Activated naive CD4-positive, alpha-beta T cell treated with anti-CD3 and anti-CD28 coated beads, Interleukin-2, amount 50 U/mL, for 72 hours (primary cell): ENCODE measurements at regions not wholly inside any gene's neighbourhood (a gene's known extent, or its start where the extent isn't known, plus 50 kb on each side); places are given as distances from the start of the nearest gene placed in this dataset.
A peak's percentile ranks its signal among the peaks of the same experiment; 100 is the strongest.
"Not testable (repeated sequence)": the region's sequence is repeated elsewhere in the genome, so short reads cannot be mapped to it uniquely, and the experiment has no call there.

Source experiments
- ATAC-seq, 2 donors: fragments of 150-1000 bp; cut with Tn5 transposase; 2 replicates each; pipeline ENCODE4 v1.10.0; 2021; ENCODE audit warnings: mild to moderate bottlenecking in 2 of 2, moderate library complexity in 2 of 2
- DNase-seq, 2 donors: peaks; one replicate each; pipeline ENCODE4 v3.0.0; 2021 to 2022; ENCODE audit warnings: low spot score in 2 of 2
- H3K27ac Mint-ChIP-seq, 2 donors: one replicate each; pipeline ENCODE4 v1.8.0; 2022; ENCODE audit warnings: mild to moderate bottlenecking in 2 of 2, mixed read lengths in 2 of 2
- H3K36me3 Mint-ChIP-seq, 2 donors: one replicate each; pipeline ENCODE4 v1.8.0; 2022; ENCODE audit warnings: mixed read lengths in 2 of 2
- H3K9me3 Mint-ChIP-seq, 2 donors: one replicate each; pipeline ENCODE4 v1.8.0; 2022; ENCODE audit warnings: mixed read lengths in 2 of 2

DNA sequence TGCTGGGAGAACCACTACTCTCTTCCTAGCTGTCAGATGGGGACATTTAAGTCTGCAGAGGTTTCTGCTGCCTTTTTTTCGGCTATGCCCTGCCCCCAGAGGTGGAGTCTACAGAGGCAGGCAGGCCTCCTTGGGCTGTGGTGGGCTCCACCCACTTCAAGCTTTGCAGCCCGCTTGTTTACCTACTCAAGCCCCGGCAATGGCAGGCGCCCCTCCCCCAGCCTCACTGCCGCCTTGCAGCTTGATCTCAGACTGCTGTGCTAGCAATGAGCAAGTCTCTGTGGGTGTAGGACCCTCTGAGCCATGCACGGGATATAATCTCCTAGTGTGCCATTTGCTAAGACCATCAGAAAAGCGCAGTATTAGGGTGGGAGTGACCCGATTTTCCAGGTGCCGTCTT is 195.2 kb upstream of the AFF2 start:
- not testable (repeated sequence) for DNase-seq, ATAC-seq, H3K9me3 Mint-ChIP-seq, H3K36me3 Mint-ChIP-seq, H3K27ac Mint-ChIP-seq

DNA sequence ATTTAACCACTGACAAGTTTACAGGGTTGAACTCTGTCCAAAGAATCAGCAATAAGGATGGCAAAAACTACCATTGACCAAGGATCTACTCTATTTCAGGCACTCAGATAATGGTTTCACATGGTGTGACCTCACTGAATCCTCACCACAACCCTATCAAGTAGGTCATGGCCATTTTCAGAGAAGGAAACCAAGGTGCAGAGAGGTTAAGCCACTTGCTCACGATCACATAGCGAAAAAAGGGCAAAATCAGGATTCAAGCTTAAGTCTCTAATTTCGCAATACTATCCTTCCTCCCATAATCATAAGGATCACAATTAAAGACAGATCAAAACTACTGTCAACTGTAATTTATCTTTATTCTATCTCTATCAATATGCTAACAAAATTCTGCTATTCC is 191.0 kb upstream of the AFF2 start:
- ATAC-seq (no peak), DNase-seq (no peak)
- Mint-ChIP-seq H3K9me3 (no peaks in the 10 kb centered on the region), H3K27ac (no peak overlapping the region), H3K36me3 (peaks cover 0 to 6% of the 10 kb centered on the region in 2 donors)

DNA sequence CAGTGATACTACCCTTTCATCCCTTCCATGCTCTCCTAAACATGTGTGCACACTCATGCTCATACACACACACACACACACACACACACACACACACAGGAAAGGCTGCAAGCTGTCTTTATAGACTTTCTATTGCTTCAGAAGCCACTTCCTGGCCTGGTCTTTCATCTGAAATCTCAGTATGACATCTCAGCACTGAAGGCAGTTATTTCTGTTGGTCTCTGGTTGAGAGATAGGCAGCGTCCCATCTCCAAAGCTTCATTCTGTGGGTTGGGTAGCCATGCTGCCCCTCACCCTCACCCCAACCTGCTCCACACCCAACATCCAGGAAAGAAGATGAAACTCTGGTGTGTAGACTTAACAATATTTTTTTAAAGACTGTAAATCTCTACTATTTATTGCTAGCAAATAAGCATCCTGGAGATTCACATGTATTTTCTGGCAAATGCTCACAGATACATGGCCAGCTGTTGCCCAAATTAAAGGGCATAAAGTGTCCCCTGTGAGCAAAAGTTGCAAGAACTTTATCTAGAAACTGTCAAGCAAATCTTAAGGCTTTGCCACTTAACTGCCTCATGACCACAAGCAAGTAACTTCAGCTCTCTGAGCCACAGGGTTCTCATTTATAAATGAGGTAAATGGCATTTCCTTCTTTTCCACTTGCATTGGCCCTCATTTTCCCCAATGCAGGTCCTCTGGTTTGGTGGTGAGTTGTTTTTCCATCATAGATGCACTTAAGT is 189.8 kb upstream of the AFF2 start:
- no peaks in the 10 kb centered on the region for H3K9me3 Mint-ChIP-seq
- H3K36me3 Mint-ChIP-seq = peaks cover 0 to 6% of the 10 kb centered on the region in 2 donors
- no peak overlapping the region for H3K27ac Mint-ChIP-seq
- DNase-seq (peak in 1 of 2 donors; percentile 40), ATAC-seq (peak; percentile 87 to 93)

DNA sequence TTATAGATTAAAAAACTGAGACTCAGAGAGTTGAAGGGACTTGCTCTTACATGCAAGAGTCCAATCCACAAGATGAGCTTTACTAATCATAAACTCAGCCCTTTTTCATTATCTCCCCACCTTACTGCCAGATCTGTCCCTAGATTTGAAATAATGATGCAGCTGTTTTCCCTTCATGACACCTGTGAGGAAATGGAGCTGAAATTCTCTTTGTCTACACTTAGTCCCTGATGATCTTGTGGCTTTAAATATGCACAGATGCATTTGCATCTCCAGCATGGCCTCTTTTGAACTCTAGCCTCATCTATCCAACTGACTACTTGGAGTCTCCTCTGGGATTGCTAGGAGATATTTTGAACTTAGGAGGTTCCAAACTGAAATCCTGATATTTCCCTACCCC is 188.9 kb upstream of the AFF2 start:
- Mint-ChIP-seq H3K27ac (no peak overlapping the region), H3K9me3 (no peaks in the 10 kb centered on the region), H3K36me3 (peaks cover 0 to 6% of the 10 kb centered on the region in 2 donors)
- ATAC-seq = no peak
- no peak for DNase-seq

DNA sequence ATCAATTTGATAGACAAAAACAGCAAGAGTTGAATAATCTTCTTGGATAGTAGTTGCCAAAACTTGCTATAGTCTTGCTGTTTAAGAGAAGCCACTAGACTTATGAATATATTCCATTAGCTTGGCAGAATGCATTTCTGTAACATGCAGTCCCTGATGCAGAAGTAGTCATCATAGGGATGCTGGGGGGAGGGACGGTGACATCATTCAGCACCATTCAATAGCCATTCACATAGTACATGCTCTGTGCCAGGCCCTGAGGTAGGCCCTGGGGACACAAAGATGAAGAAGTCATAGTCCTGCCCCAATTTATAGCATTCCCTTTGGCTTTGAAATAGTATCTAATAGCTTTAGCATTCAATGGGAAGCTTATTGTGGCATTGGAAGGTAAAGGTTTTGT is 185.5 kb upstream of the AFF2 start:
- Mint-ChIP-seq H3K9me3 (no peaks in the 10 kb centered on the region), H3K27ac (no peak overlapping the region), H3K36me3 (peaks cover 0 to 6% of the 10 kb centered on the region in 2 donors)
- ATAC-seq = no peak
- no peak for DNase-seq

DNA sequence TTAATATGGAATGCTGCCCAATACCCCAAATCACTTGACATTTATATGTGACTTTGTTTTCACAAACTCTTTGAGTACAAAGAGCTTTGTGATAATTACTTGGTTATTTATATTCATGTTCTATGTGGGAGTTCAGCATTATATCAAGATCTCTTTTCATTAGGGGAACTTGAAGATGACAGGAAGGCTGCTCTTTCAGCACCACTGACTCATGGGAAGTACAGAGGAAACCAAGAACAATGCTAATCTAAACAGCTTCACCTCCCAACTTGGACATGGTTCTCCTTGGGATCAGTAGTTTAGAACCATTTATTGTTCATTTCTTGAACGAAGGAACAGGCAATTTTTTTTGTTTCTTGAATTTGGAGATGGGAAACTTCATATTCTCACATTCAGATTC is 184.0 kb upstream of the AFF2 start:
- no peak for ATAC-seq
- H3K27ac Mint-ChIP-seq = no peak overlapping the region
- no peak for DNase-seq
- no peaks in the 10 kb centered on the region for H3K9me3 Mint-ChIP-seq
- peaks cover 0 to 6% of the 10 kb centered on the region in 2 donors for H3K36me3 Mint-ChIP-seq

DNA sequence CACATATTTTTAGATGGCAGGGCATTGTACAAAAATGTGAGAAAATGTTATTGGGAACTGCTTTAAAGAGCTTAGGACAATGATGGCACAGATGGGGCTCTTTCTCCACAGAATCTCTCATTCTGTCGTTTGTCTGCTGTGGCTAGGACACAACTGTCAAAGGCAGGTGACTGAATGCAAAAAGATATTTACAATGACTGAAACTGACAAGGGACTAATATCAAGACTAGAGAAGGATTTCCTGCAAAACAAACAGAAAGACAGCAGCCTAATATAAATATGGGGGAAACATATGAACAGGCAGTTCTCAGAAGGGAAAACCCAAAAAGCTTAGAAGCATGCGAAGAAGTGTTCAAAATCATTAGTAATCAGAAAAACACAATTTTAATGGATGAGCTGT is 177.5 kb upstream of the AFF2 start:
- DNase-seq = no peak
- Mint-ChIP-seq H3K27ac (no peak overlapping the region), H3K9me3 (no peaks in the 10 kb centered on the region), H3K36me3 (no peaks in the 10 kb centered on the region)
- ATAC-seq = no peak

DNA sequence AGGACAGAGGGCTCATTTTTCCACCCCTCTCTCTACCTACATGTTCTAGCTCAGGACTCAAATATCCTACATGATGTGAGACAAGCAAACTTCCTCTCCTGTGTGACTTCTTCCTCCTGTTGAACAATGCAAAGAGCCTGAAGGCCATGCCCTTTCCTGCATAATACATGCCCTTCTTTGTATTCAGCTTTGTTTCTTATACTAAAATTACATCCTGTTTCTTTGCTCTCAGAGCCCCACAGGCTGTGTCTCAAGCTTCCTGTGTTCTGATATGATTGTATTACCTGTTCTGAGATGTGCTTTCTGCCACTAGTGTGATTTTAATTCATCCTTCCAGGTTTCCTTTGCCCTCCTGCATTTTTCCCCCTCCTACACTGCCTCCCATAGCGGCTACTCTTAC is 166.4 kb upstream of the AFF2 start:
- no peaks in the 10 kb centered on the region for H3K36me3 Mint-ChIP-seq
- DNase-seq (no peak), ATAC-seq (peak; percentile 39 to 57)

DNA sequence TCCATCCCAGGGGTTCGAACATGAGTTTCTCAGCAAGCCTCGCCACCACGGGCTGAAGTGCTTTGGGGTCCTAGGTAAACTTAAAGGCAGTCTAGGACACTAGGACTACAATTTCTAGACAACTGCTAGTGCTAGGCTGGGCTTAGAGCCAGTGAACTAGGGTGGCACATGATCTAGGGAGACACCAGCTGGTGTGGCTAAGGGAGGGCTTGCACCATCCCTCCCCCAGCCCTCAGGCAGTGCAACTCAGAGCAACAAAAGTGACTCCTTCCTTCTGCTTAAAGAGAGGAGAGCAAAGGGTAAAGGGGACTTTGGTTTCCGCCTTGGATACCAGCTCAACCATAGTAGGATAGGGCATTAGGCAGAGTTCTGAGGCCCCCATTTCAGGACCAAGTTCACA is 162.5 kb upstream of the AFF2 start:
- Mint-ChIP-seq H3K9me3 (peaks cover 3 to 5% of the 10 kb centered on the region in 2 donors), H3K27ac (no peak overlapping the region), H3K36me3 (no peaks in the 10 kb centered on the region)
- DNase-seq = no peak
- no peak for ATAC-seq

More for the DNA sequence above, 166.4 kb upstream of the AFF2 start:
- Mint-ChIP-seq H3K9me3 (no peaks in the 10 kb centered on the region), H3K27ac (peak overlapping the region in 1 of 2 donors; percentile 35)

DNA sequence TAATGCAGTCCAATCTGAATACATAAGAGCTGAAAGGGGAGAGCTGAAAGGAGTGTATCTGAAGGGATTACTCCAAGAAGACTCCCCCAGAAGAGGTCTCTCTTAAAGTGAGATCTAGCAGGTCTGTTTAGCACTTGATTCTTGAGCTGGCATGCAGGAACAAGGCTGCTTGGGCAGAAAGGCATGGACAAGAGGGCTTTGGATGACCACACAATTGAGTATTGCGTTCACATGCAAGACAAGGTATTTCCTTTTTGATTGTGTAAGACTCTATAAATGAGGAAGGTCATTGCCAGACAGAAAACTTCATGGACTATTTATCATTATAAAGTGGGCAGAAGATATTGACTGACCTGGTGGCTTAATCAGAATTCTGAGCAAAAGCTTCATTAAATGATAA is 145.5 kb upstream of the AFF2 start:
- H3K36me3 Mint-ChIP-seq = peaks cover 8 to 9% of the 10 kb centered on the region in 2 donors
- no peak for DNase-seq
- ATAC-seq = no peak
- H3K27ac Mint-ChIP-seq = no peak overlapping the region
- H3K9me3 Mint-ChIP-seq = peaks cover 4 to 16% of the 10 kb centered on the region in 2 donors

DNA sequence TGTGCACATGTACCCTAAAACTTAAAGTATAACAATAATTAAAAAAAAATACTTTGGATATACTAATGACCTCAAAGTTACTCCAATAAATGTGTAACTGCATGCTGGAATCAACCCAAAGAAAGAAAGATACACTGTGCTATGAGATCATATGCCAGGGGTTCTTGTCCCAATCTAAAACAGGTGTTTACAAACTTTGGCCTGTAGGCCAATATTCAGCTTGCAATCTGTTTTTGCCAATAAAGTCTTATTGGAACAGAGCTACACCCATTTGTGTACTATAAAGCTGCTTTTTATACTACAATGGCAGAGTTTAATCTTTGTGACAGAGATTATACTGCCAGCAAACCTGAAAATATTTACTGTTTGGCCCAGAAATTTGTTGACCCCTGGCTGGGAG is 138.8 kb upstream of the AFF2 start:
- no peak overlapping the region for H3K27ac Mint-ChIP-seq
- DNase-seq (no peak), ATAC-seq (no peak)
- H3K9me3 Mint-ChIP-seq = peaks cover 0 to 7% of the 10 kb centered on the region in 2 donors
- no peaks in the 10 kb centered on the region for H3K36me3 Mint-ChIP-seq

DNA sequence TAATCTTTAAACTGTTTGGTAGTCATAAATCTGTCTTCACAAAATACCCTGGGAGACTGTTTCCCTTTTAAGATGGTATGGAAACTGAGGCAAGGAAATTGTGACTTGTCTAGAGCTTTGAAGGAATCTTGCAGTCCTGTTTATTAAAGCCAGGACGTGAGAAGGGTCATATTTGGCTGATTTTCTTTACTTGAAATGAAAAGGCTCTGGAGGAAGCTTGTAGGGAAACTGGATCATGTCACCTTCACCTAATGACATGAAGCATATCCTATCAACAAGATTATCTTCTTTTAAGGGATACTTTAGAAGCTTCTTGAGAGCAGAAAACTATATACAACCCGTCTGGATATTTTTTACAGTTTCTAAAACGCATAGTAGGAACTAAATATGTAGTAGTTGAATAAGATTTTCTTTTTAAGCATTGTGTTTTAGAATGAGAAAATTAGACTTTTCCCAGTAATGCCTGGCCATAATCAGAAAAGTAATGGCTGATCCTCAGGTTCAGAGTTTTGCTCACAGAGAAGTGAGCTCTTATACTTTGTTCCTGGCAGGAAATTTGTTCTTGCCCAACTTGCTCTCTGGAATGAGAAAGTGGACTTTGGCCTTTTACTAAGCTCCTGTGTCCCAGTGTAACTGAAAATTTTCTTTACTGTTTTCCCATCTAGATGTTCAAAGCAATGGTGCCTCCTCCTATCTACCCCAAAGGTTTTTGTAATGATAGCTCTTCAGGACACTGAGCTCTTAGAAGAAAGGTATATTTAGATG is 136.8 kb upstream of the AFF2 start:
- Mint-ChIP-seq H3K36me3 (no peaks in the 10 kb centered on the region), H3K27ac (no peak overlapping the region), H3K9me3 (no peaks in the 10 kb centered on the region)
- ATAC-seq (no peak), DNase-seq (no peak)

DNA sequence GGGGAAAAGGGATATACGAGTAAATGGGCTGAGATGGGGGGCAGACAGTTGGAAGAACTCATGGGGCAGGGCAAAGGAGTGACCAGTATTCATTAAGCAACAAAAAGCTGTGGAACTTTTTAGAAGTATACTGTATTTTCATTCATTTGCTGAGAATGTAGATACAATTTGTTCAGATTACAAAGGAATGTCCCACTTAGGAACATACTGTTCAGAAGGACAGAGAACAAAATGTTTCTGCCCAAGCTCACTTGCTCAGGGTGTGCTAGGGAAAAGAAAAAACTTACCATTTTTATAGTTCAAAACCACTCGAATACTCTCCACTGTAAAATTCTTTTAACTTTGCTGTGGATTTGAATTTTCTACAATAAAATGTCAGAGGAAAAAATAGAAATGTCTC is 135.2 kb upstream of the AFF2 start:
- ATAC-seq (no peak), DNase-seq (no peak)
- H3K36me3 Mint-ChIP-seq = no peaks in the 10 kb centered on the region
- H3K27ac Mint-ChIP-seq = no peak overlapping the region
- H3K9me3 Mint-ChIP-seq = no peaks in the 10 kb centered on the region

DNA sequence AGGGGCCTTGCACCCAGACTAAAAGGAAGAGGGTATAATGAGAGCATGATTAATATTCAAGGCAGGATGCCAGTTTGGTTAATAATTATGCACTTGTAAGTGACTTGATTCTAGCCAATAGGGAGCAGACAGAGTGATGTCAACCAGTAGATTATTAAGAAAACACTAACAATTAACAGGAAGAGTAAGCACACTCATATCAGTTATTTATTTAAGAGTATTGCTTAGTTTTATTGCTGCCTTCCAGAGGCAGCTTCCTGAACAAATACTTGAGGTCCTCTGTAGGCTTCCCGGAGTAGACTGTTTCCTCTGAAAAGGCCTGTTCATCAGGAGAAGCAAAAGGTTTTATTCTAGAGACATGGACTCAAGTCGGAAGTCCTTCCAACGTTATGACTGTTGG is 129.1 kb upstream of the AFF2 start:
- no peak for ATAC-seq
- H3K36me3 Mint-ChIP-seq = peaks cover 0 to 4% of the 10 kb centered on the region in 2 donors
- DNase-seq = no peak
- H3K9me3 Mint-ChIP-seq = peaks cover 0 to 7% of the 10 kb centered on the region in 2 donors
- H3K27ac Mint-ChIP-seq = no peak overlapping the region

DNA sequence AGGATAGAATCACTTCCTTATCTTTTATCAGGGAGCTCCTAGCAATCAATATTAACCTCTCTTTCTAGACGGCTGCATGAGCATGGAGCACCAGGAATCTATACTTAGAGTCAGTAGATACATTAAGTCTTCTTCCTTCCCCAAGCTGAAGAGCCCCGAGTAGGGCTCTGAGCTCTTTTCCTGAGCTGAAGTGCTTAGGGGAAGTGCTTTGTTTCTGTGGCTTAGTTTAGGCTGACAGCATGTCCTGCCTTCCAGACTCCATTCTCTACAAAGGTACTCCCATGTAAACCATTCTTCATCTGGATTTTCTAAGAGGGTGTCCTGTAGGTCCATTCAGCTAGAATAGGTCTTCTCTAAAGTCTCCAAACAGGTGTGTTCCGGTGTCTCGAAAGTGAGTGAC is 127.5 kb upstream of the AFF2 start:
- DNase-seq = no peak
- no peak for ATAC-seq
- H3K27ac Mint-ChIP-seq = no peak overlapping the region
- peaks cover 0 to 7% of the 10 kb centered on the region in 2 donors for H3K9me3 Mint-ChIP-seq
- peaks cover 0 to 4% of the 10 kb centered on the region in 2 donors for H3K36me3 Mint-ChIP-seq

DNA sequence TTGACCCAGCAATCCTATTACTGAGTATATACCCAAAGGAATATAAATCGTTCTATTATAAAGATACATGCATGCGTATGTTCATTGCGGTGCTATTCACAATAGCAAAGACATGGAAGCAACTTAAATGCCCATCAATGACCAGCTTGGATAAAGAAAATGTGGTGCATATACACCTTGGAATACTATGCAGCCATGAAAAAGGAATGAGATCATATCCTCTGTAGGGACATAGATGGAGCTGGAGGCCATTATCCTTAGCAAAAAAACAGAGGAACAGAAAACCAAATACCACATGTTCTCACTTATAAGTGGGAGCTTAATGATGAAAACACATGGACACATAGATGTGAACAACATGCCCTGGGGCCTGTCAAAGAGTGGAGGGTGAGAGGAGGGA is 124.1 kb upstream of the AFF2 start:
- DNase-seq (no peak), ATAC-seq (no peak)
- Mint-ChIP-seq H3K27ac (no peak overlapping the region), H3K36me3 (peaks cover 0 to 4% of the 10 kb centered on the region in 2 donors), H3K9me3 (peaks cover 0 to 7% of the 10 kb centered on the region in 2 donors)

DNA sequence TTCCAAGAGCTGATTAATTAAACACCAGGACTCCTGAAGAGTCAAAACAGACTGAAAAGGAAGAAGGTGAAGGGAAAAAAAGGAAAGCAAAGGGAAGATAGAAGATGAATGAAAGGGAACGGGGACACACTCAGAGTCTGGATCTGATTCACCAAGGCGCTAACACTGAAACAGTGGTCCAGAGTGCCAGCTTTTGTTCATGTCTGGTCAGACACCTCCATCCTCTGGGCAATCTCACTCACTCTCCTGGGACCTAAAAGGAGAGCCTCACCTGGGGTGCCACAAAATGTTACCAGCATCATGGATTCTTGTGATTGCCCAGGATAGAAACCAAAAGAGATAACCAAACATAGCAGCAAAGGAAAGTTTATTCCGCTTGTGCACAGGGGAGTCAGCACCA is 120.3 kb upstream of the AFF2 start:
- peak overlapping the region; percentile 80 for H3K27ac Mint-ChIP-seq
- peaks cover 0 to 4% of the 10 kb centered on the region in 2 donors for H3K36me3 Mint-ChIP-seq
- peaks cover 0 to 4% of the 10 kb centered on the region in 2 donors for H3K9me3 Mint-ChIP-seq
- no peak for DNase-seq
- ATAC-seq = peak in 1 of 2 donors; percentile 8
